ENCODE measurements at regions not wholly inside any gene's neighbourhood (a gene's known extent, or its start where the extent isn't known, plus 50 kb on each side); places are given as distances from the start of the nearest gene placed in this dataset.

DNA sequence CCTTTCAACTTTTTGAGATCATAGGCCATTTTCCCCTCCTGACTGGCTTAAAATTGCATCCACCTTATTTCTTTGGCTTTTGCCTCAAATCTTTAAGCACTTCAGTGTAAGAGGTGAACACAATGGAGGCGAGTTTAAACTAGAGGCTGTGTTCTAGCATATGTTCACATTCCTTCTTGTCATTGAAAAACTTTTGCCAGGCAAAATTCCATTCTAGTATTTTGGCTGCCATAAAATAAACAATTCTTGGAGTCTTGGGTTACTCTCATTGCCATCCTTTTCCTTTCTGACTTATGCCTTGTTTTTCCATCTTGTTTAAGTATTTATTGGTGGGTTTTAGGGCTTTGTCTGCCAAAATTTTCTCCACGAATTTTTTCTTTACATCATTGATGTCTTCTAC is 137.3 kb upstream of the ANXA10 start:
- Histone ChIP-seq H3K36me3 (ENCODE audit: control insufficient read depth in 3 of 3, insufficient read depth in 2 of 3, low read depth in 1 of 3, low read length in 3 of 3) (no peaks in the 10 kb centered on the region), H3K9me3 (ENCODE audit: control insufficient read depth in 2 of 2, insufficient read depth in 1 of 2, low read depth in 1 of 2, low read length in 1 of 2) (peaks cover 0 to 15% of the 10 kb centered on the region in 2 donors), H3K27ac (ENCODE audit: low read depth in 1 of 3, low read length in 2 of 3) (no peak overlapping the region), H3K27me3 (ENCODE audit: control insufficient read depth in 3 of 3, insufficient read depth in 3 of 3, low read length in 3 of 3) (no peaks in the 10 kb centered on the region), H3K4me1 (ENCODE audit: control insufficient read depth in 3 of 3, insufficient read depth in 2 of 3, low read depth in 1 of 3, low read length in 2 of 3) (no peaks in the 10 kb centered on the region), H3K4me3 (ENCODE audit: low read depth in 1 of 3, low read length in 3 of 3) (no peak overlapping the region)
- 49 to 59% (median 55%) methylated on average over 2 of the region's 2 CpGs for WGBS, 3 donors
- DNase-seq (no peak), FAIRE-seq (no peak)

DNA sequence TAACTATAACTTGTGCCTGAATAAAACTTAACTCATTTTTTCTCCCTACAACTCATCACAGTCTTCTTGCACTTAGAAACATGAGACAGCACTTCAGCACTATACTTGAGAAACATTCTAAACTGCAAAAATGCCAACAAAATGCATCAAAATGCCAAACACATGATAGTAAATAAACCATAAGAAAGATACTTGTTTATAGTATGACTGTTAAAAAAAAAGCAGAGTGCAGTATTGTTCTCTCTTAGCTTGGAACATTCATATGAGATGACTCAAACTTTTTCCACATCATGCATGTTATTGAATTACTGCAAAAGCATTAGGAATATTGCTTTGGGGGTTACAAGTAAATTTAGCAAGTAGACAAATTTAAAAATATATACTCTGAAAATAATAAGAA is 135.7 kb upstream of the ANXA10 start:
- FAIRE-seq (no peak), DNase-seq (no peak)
- Histone ChIP-seq H3K4me1 (ENCODE audit: control insufficient read depth in 3 of 3, insufficient read depth in 2 of 3, low read depth in 1 of 3, low read length in 2 of 3) (no peaks in the 10 kb centered on the region), H3K27me3 (ENCODE audit: control insufficient read depth in 3 of 3, insufficient read depth in 3 of 3, low read length in 3 of 3) (no peaks in the 10 kb centered on the region), H3K36me3 (ENCODE audit: control insufficient read depth in 3 of 3, insufficient read depth in 2 of 3, low read depth in 1 of 3, low read length in 3 of 3) (no peaks in the 10 kb centered on the region), H3K27ac (ENCODE audit: low read depth in 1 of 3, low read length in 2 of 3) (no peak overlapping the region), H3K4me3 (ENCODE audit: low read depth in 1 of 3, low read length in 3 of 3) (no peak overlapping the region), H3K9me3 (ENCODE audit: control insufficient read depth in 2 of 2, insufficient read depth in 1 of 2, low read depth in 1 of 2, low read length in 1 of 2) (peaks cover 0 to 15% of the 10 kb centered on the region in 2 donors)

DNA sequence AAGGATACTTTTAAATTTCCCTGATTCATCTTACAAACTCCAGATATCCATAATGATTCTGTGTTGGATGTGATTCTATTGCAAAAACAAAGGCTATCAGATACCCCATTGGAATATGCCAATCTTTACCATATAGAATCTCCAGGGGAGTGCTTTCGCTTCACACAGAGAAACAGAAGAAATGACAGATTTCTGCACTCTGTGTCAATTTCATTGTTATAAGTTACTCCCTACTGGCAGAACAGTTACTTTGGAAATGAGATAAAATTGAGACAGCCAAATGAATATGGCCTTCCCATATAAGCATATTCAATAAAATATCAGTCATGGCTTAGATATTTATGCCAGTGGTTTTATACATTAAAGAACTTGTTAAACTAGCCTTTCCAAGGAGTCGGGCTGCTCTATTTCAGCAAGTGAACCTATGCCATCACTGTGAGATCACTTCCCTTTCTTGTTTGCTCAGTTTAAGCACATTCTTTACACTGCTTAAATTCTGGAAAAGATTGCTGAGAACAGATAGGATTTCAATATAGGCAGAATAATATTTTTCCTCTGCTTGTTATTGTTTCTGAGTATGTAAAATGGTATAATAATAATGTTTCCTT is 127.5 kb upstream of the ANXA10 start:
- no peak for DNase-seq

DNA sequence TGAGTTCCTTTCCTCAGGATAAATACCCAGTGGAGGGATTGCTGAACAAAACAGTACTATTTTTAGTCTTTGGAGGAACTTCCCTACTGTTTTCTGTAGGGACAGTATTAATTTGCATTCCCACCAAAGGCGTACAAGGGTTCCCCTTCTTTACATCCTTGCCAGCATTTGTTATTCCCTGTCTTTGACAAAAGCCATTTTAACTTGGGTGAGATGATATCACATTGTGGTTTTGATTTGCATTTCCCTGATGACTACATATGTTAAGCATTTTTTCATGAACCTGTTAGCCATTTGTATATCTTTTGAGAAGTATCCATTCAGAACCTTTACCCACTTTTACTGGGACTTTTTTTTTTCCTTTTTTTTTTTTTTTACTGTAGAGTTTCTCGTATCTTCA is 126.2 kb upstream of the ANXA10 start:
- Histone ChIP-seq H3K4me1 (ENCODE audit: control insufficient read depth in 3 of 3, insufficient read depth in 2 of 3, low read depth in 1 of 3, low read length in 2 of 3) (no peaks in the 10 kb centered on the region), H3K4me3 (ENCODE audit: low read depth in 1 of 3, low read length in 3 of 3) (no peak overlapping the region), H3K27me3 (ENCODE audit: control insufficient read depth in 3 of 3, insufficient read depth in 3 of 3, low read length in 3 of 3) (no peaks in the 10 kb centered on the region), H3K9me3 (ENCODE audit: control insufficient read depth in 2 of 2, insufficient read depth in 1 of 2, low read depth in 1 of 2, low read length in 1 of 2) (peaks cover 0 to 13% of the 10 kb centered on the region in 2 donors), H3K27ac (ENCODE audit: low read depth in 1 of 3, low read length in 2 of 3) (no peak overlapping the region), H3K36me3 (ENCODE audit: control insufficient read depth in 3 of 3, insufficient read depth in 2 of 3, low read depth in 1 of 3, low read length in 3 of 3) (no peaks in the 10 kb centered on the region)
- FAIRE-seq (no peak), DNase-seq (no peak)
- WGBS, 3 donors = 83 to 92% (median 85%) methylated on average over 2 of the region's 2 CpGs

More for the DNA sequence above, 127.5 kb upstream of the ANXA10 start:
- H3K4me3 ChIP-seq (ENCODE audit: low read depth in 1 of 3, low read length in 3 of 3) = no peak overlapping the region
- H3K36me3 ChIP-seq (ENCODE audit: control insufficient read depth in 3 of 3, insufficient read depth in 2 of 3, low read depth in 1 of 3, low read length in 3 of 3) = no peaks in the 10 kb centered on the region
- H3K27ac ChIP-seq (ENCODE audit: low read depth in 1 of 3, low read length in 2 of 3) = no peak overlapping the region
- WGBS, 3 donors = 79 to 91% (median 86%) methylated on average over 2 of the region's 2 CpGs
- no peak for FAIRE-seq
- no peaks in the 10 kb centered on the region for H3K27me3 ChIP-seq (ENCODE audit: control insufficient read depth in 3 of 3, insufficient read depth in 3 of 3, low read length in 3 of 3)
- no peaks in the 10 kb centered on the region for H3K4me1 ChIP-seq (ENCODE audit: control insufficient read depth in 3 of 3, insufficient read depth in 2 of 3, low read depth in 1 of 3, low read length in 2 of 3)
- peaks cover 0 to 13% of the 10 kb centered on the region in 2 donors for H3K9me3 ChIP-seq (ENCODE audit: control insufficient read depth in 2 of 2, insufficient read depth in 1 of 2, low read depth in 1 of 2, low read length in 1 of 2)

DNA sequence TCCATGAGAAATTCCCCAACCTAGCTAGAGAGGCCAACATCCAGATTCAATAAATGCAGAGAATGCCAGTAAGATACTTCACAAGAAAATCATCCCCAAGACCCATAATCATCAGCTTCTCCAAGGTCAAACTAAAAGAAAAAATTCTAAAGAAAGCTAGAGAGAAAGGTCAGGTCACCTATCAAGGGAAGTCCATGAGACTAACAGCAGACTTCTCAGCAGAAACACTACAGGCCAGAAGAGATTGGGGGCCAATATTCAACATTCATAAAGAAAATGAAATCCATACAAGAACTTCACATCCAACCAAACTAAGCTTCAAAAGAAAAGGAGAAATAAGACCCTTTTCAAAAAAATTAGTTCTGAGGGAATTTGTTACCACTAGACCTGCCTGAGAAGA is 118.8 kb upstream of the ANXA10 start:
- H3K27me3 ChIP-seq (ENCODE audit: control insufficient read depth in 3 of 3, insufficient read depth in 3 of 3, low read length in 3 of 3) = no peaks in the 10 kb centered on the region
- no peaks in the 10 kb centered on the region for H3K36me3 ChIP-seq (ENCODE audit: control insufficient read depth in 3 of 3, insufficient read depth in 2 of 3, low read depth in 1 of 3, low read length in 3 of 3)
- no peaks in the 10 kb centered on the region for H3K4me1 ChIP-seq (ENCODE audit: control insufficient read depth in 3 of 3, insufficient read depth in 2 of 3, low read depth in 1 of 3, low read length in 2 of 3)
- DNase-seq = no peak
- H3K9me3 ChIP-seq (ENCODE audit: control insufficient read depth in 2 of 2, insufficient read depth in 1 of 2, low read depth in 1 of 2, low read length in 1 of 2) = peaks cover 0 to 17% of the 10 kb centered on the region in 2 donors
- FAIRE-seq = no peak
- no peak overlapping the region for H3K4me3 ChIP-seq (ENCODE audit: low read depth in 1 of 3, low read length in 3 of 3)
- H3K27ac ChIP-seq (ENCODE audit: low read depth in 1 of 3, low read length in 2 of 3) = no peak overlapping the region

DNA sequence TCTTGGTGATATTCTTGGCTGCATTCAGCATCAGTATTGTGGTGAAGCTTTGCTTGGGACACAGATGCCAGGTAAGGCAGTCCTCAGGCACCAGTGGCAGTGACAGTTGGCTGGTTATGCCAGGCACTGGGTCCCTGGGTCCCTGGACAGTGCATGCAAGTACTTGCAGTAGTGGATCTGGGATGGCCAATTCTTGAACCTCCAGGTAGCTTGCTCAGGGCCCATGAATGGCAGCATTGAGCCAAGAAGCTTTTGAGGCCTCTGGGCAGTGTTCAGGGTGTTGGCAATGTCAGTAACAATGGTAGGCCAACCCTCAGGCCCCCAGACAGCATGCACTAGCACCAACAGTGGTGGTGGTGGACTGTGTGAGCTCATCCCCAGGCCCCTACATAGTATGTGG is 106.8 kb upstream of the ANXA10 start:
- FAIRE-seq (no peak), DNase-seq (no peak)
- Histone ChIP-seq H3K36me3 (ENCODE audit: control insufficient read depth in 3 of 3, insufficient read depth in 2 of 3, low read depth in 1 of 3, low read length in 3 of 3) (no peaks in the 10 kb centered on the region), H3K27ac (ENCODE audit: low read depth in 1 of 3, low read length in 2 of 3) (no peak overlapping the region), H3K4me3 (ENCODE audit: low read depth in 1 of 3, low read length in 3 of 3) (no peak overlapping the region), H3K4me1 (ENCODE audit: control insufficient read depth in 3 of 3, insufficient read depth in 2 of 3, low read depth in 1 of 3, low read length in 2 of 3) (no peaks in the 10 kb centered on the region), H3K9me3 (ENCODE audit: control insufficient read depth in 2 of 2, insufficient read depth in 1 of 2, low read depth in 1 of 2, low read length in 1 of 2) (peaks cover 0 to 10% of the 10 kb centered on the region in 2 donors), H3K27me3 (ENCODE audit: control insufficient read depth in 3 of 3, insufficient read depth in 3 of 3, low read length in 3 of 3) (no peaks in the 10 kb centered on the region)

DNA sequence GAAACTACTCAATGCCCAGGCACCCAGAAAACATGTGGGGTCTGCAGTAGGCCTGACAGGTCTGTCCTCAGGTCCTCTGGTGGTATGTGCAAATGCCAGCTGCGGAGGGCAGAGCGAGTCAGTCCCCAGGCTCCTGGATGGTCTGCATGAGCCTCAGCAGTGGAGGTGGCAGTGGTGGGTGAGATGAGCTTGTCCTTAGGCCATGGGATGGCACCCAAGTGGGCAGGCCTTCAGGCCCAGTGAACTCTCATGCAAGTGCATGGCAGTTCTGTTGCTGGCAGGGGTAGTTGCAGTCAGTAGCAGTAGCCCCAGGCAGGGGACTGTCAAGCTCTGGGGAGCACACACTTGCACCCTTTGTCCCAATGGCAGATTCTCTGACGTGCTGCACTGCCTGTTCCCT is 106.3 kb upstream of the ANXA10 start:
- Histone ChIP-seq H3K36me3 (ENCODE audit: control insufficient read depth in 3 of 3, insufficient read depth in 2 of 3, low read depth in 1 of 3, low read length in 3 of 3) (no peaks in the 10 kb centered on the region), H3K4me3 (ENCODE audit: low read depth in 1 of 3, low read length in 3 of 3) (no peak overlapping the region), H3K4me1 (ENCODE audit: control insufficient read depth in 3 of 3, insufficient read depth in 2 of 3, low read depth in 1 of 3, low read length in 2 of 3) (no peaks in the 10 kb centered on the region), H3K9me3 (ENCODE audit: control insufficient read depth in 2 of 2, insufficient read depth in 1 of 2, low read depth in 1 of 2, low read length in 1 of 2) (peaks cover 0 to 10% of the 10 kb centered on the region in 2 donors), H3K27ac (ENCODE audit: low read depth in 1 of 3, low read length in 2 of 3) (no peak overlapping the region), H3K27me3 (ENCODE audit: control insufficient read depth in 3 of 3, insufficient read depth in 3 of 3, low read length in 3 of 3) (no peaks in the 10 kb centered on the region)
- DNase-seq (no peak), FAIRE-seq (no peak)
- 79 to 85% (median 82%) methylated on average over 3 of the region's 3 CpGs for WGBS, 3 donors

DNA sequence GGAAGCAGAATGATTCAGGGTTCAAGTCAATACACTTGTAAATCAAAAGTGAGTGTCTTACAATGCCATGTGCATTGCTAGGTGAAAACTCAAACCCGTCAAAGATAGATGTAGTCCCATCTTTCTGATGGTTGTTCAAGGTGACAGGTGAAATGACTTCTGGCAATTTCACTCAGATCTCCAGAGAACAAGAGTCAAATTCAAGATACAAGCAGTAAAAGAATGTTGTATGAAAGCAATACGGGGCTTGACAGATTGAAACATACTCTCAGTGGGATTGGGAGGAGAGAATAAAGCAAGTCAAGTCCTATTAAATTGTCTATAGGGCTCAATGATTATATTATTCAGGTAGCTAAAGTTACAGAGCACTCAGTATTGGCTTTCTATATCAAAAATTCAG is 105.1 kb upstream of the ANXA10 start:
- Histone ChIP-seq H3K4me3 (ENCODE audit: low read depth in 1 of 3, low read length in 3 of 3) (no peak overlapping the region), H3K9me3 (ENCODE audit: control insufficient read depth in 2 of 2, insufficient read depth in 1 of 2, low read depth in 1 of 2, low read length in 1 of 2) (peaks cover 0 to 10% of the 10 kb centered on the region in 2 donors), H3K27ac (ENCODE audit: low read depth in 1 of 3, low read length in 2 of 3) (no peak overlapping the region), H3K27me3 (ENCODE audit: control insufficient read depth in 3 of 3, insufficient read depth in 3 of 3, low read length in 3 of 3) (no peaks in the 10 kb centered on the region), H3K4me1 (ENCODE audit: control insufficient read depth in 3 of 3, insufficient read depth in 2 of 3, low read depth in 1 of 3, low read length in 2 of 3) (no peaks in the 10 kb centered on the region), H3K36me3 (ENCODE audit: control insufficient read depth in 3 of 3, insufficient read depth in 2 of 3, low read depth in 1 of 3, low read length in 3 of 3) (no peaks in the 10 kb centered on the region)
- DNase-seq (no peak), FAIRE-seq (no peak)
- 84 to 85% (median 85%) methylated on average over 2 of the region's 2 CpGs for WGBS, 3 donors

DNA sequence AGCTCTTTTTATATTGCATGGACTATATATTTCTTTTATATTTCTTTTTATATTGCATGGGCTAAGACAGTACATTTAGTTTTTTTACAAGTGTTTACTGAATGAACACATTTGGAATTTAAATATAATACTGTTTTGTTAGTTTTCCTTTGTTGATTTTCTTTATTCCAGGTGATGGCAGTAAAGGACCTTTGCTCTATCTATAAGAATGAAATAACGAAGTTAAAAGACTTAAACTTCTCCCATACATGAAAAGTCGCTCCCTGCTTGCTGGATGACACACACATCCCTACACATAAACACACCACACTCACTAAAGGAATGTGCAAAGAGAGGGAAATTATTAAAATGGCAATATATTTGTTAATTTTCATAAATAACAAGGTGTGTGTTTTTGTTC is 102.5 kb upstream of the ANXA10 start:
- DNase-seq (no peak), FAIRE-seq (no peak)
- H3K4me3 ChIP-seq (ENCODE audit: low read depth in 1 of 3, low read length in 3 of 3) = no peak overlapping the region
- WGBS, 3 donors = 27 to 54% (median 43%) methylated on average over 2 of the region's 2 CpGs
- H3K4me1 ChIP-seq (ENCODE audit: control insufficient read depth in 3 of 3, insufficient read depth in 2 of 3, low read depth in 1 of 3, low read length in 2 of 3) = no peaks in the 10 kb centered on the region
- H3K9me3 ChIP-seq (ENCODE audit: control insufficient read depth in 2 of 2, insufficient read depth in 1 of 2, low read depth in 1 of 2, low read length in 1 of 2) = peaks cover 0 to 10% of the 10 kb centered on the region in 2 donors
- no peak overlapping the region for H3K27ac ChIP-seq (ENCODE audit: low read depth in 1 of 3, low read length in 2 of 3)
- H3K27me3 ChIP-seq (ENCODE audit: control insufficient read depth in 3 of 3, insufficient read depth in 3 of 3, low read length in 3 of 3) = no peaks in the 10 kb centered on the region
- H3K36me3 ChIP-seq (ENCODE audit: control insufficient read depth in 3 of 3, insufficient read depth in 2 of 3, low read depth in 1 of 3, low read length in 3 of 3) = no peaks in the 10 kb centered on the region

Measured in small intestine (tissue), 7 donors.